ENCODE measurements at regions not wholly inside any gene's neighbourhood (a gene's known extent, or its start where the extent isn't known, plus 50 kb on each side); places are given as distances from the start of the nearest gene placed in this dataset.

- DNase-seq: no peak
- no peak overlapping the region for H3K9ac ChIP-seq (ENCODE audit: low read length)
- H3K4me3 ChIP-seq (ENCODE audit: low read length): no peak overlapping the region
- no peaks in the 10 kb centered on the region for H3K9me3 ChIP-seq (replicated peaks; ENCODE audit: insufficient read depth, low read length)
- no peak overlapping the region for H3K4me2 ChIP-seq (ENCODE audit: low read depth, low read length)
- H2AFZ ChIP-seq (ENCODE audit: low read length): no peak overlapping the region
- H3K9me2 ChIP-seq (replicated peaks; ENCODE audit: insufficient read depth, low read length): no peaks in the 10 kb centered on the region
- H3K79me2 ChIP-seq (ENCODE audit: low read length): no peaks in the 10 kb centered on the region
- no peaks in the 10 kb centered on the region for H4K20me1 ChIP-seq (ENCODE audit: insufficient read depth, low read length)
- H3K27ac ChIP-seq (ENCODE audit: low read length): no peak overlapping the region
- no peak for TF ChIP-seq EZH2 (optimal IDR thresholded peaks at IDR 0.05; ENCODE audit: low read depth, low read length)
- TF ChIP-seq, protein P1, sequence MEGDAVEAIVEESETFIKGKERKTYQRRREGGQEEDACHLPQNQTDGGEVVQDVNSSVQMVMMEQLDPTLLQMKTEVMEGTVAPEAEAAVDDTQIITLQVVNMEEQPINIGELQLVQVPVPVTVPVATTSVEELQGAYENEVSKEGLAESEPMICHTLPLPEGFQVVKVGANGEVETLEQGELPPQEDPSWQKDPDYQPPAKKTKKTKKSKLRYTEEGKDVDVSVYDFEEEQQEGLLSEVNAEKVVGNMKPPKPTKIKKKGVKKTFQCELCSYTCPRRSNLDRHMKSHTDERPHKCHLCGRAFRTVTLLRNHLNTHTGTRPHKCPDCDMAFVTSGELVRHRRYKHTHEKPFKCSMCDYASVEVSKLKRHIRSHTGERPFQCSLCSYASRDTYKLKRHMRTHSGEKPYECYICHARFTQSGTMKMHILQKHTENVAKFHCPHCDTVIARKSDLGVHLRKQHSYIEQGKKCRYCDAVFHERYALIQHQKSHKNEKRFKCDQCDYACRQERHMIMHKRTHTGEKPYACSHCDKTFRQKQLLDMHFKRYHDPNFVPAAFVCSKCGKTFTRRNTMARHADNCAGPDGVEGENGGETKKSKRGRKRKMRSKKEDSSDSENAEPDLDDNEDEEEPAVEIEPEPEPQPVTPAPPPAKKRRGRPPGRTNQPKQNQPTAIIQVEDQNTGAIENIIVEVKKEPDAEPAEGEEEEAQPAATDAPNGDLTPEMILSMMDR (IDR thresholded peaks at IDR 0.05; ENCODE audit: low read length): no peak
- TF ChIP-seq EZH2phosphoT487 (IDR thresholded peaks at IDR 0.05; ENCODE audit: low read length): no peak
- no peaks in the 10 kb centered on the region for H3F3A ChIP-seq (ENCODE audit: insufficient read depth, low read length)
- H3K36me3 ChIP-seq (replicated peaks; ENCODE audit: insufficient read depth, low read length): no peaks in the 10 kb centered on the region
- no peaks in the 10 kb centered on the region for H3K27me3 ChIP-seq (replicated peaks; ENCODE audit: insufficient read depth, low read length)
- no peaks in the 10 kb centered on the region for H3K4me1 ChIP-seq (ENCODE audit: low read length)
These were observed 52.2 kb upstream of the PAX6 start for GRCh38 chr11:31863170-31863832.

DNA sequence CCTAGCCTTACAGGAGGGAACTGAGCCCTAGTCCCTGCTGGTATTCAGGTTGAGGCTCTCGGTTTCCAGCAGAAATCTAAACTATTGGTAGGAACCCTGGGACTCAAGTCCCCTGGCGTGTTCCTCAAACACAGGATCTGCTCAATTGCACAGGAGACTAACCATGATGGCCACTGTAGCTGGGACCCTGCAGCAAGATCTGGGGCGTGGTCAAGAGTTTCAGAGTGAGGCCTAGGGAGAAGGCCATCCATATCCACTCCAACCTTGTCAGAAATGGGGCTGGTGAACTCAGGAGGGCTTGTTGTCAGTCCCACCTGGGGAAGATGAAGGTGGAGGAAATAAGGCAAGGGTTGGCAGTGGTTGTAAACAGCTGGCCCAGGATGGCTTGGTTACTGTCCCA, 49.9 kb upstream of the PAX6 start:
- H3K4me1 ChIP-seq (ENCODE audit: low read length): no peaks in the 10 kb centered on the region
- H2AFZ ChIP-seq (ENCODE audit: low read length): no peak overlapping the region
- no peak overlapping the region for H3K27ac ChIP-seq (ENCODE audit: low read length)
- TF ChIP-seq, protein P1 (IDR thresholded peaks at IDR 0.05; ENCODE audit: low read length): no peak
- TF ChIP-seq EZH2 (optimal IDR thresholded peaks at IDR 0.05; ENCODE audit: low read depth, low read length) (no peak), EZH2phosphoT487 (IDR thresholded peaks at IDR 0.05; ENCODE audit: low read length) (no peak)
- no peaks in the 10 kb centered on the region for H3F3A ChIP-seq (ENCODE audit: insufficient read depth, low read length)
- H3K9me3 ChIP-seq (replicated peaks; ENCODE audit: insufficient read depth, low read length): no peaks in the 10 kb centered on the region
- H3K4me3 ChIP-seq (ENCODE audit: low read length): no peak overlapping the region
- no peaks in the 10 kb centered on the region for H3K79me2 ChIP-seq (ENCODE audit: low read length)
- no peaks in the 10 kb centered on the region for H3K9me2 ChIP-seq (replicated peaks; ENCODE audit: insufficient read depth, low read length)
- H4K20me1 ChIP-seq (ENCODE audit: insufficient read depth, low read length): no peaks in the 10 kb centered on the region
- no peak overlapping the region for H3K9ac ChIP-seq (ENCODE audit: low read length)
- H3K4me2 ChIP-seq (ENCODE audit: low read depth, low read length): no peak overlapping the region
- no peaks in the 10 kb centered on the region for H3K27me3 ChIP-seq (replicated peaks; ENCODE audit: insufficient read depth, low read length)
- H3K36me3 ChIP-seq (replicated peaks; ENCODE audit: insufficient read depth, low read length): no peaks in the 10 kb centered on the region
- no peak for DNase-seq

Measured in MM.1S (cell line).